GM12878 (cell line): ENCODE measurements at regions not wholly inside any gene's neighbourhood (a gene's known extent, or its start where the extent isn't known, plus 50 kb on each side); places are given as distances from the start of the nearest gene placed in this dataset.

Source experiments
- ATAC-seq: fragments of 200-7000 bp; cut with Tn5 transposase; 3 replicates; pipeline ENCODE4 v1.9.1; 2020; ENCODE audit warnings: mild to moderate bottlenecking, moderate library complexity
- BruUV-seq: library from RNA; stranded (reverse); fragments of 400-500 nt; replicated peaks from 2 replicates; lab custom pipeline; 2021; lab: Mats Ljungman, UMichigan
- CTCF ChIA-PET: fragments of 300-600 bp; sonication (Branson Sonifier 250); formaldehyde crosslinking; extraction: SDS; loops from one replicate; lab custom pipeline; 2021; ENCODE audit warnings: inconsistent platforms; lab: Yijun Ruan, JAX
- POLR2A ChIA-PET: fragments of 350-600 bp; formaldehyde crosslinking; extraction: SDS; loops from one replicate; lab custom pipeline; 2021; ENCODE audit warnings: inconsistent platforms; lab: Charles Lee
- RAD21 ChIA-PET: fragments of 300-600 bp; sonication (Branson Sonifier 250); formaldehyde crosslinking; loops from one replicate; lab custom pipeline; 2023; ENCODE audit warnings: antibody characterized with exemption; ENCODE audit not compliant: unreplicated experiment; lab: Charles Lee
- SMC1A ChIA-PET: fragments of 300-600 bp; sonication (Branson Sonifier 250); formaldehyde crosslinking; loops from one replicate; lab custom pipeline; 2023; ENCODE audit not compliant: unreplicated experiment, uncharacterized antibody; lab: Charles Lee
- DNase-seq: peaks from one replicate; pipeline ENCODE4 v3.0.0-alpha.2; 2011; ENCODE audit warnings: low read depth, low spot score
- FAIRE-seq: peaks from 3 replicates; lab custom pipeline; 2011; peaks lifted over from hg19 to GRCh38; lab: Jason Lieb, UNC
- H2AFZ ChIP-seq: 2 replicates; pipeline ENCODE4 v1.6.0; 2011; ENCODE audit warnings: low read depth, low read length, control low read depth; ENCODE audit not compliant: control insufficient read depth
- H3K27ac ChIP-seq: 2 replicates; pipeline ENCODE4 v1.5.1; 2011; ENCODE audit warnings: control low read depth; ENCODE audit not compliant: control insufficient read depth, insufficient read depth
- H3K27me3 ChIP-seq, 2 experiments: replicated peaks in 1 of 2; 2 replicates each; pipeline versions ENCODE4 v1.6.0 to v1.6.1; 2011; ENCODE audit warnings: low read length in 1 of 2; ENCODE audit not compliant: control insufficient read depth in 2 of 2, insufficient read depth in 2 of 2
- H3K36me3 ChIP-seq, 2 experiments: 2 replicates each; pipeline ENCODE4 v1.5.1; 2011; ENCODE audit warnings: low read length in 1 of 2; ENCODE audit not compliant: control insufficient read depth in 2 of 2, insufficient read depth in 2 of 2
- H3K4me1 ChIP-seq: 2 replicates; pipeline ENCODE4 v1.6.1; 2011; ENCODE audit warnings: mild to moderate bottlenecking, low read length, moderate library complexity, mixed read lengths; ENCODE audit not compliant: control insufficient read depth, insufficient read depth
- H3K4me2 ChIP-seq: 2 replicates; pipeline ENCODE4 v1.6.0; 2011; ENCODE audit warnings: control low read depth; ENCODE audit not compliant: control insufficient read depth, insufficient read depth
- H3K4me3 ChIP-seq: fragments of 200-600 bp; sonication (generic); 2 replicates; pipeline ENCODE4 v1.5.1; 2016
- H3K79me2 ChIP-seq: 2 replicates; pipeline ENCODE4 v1.6.0; 2011; ENCODE audit warnings: low read length; ENCODE audit not compliant: control insufficient read depth, insufficient read depth
- H3K9ac ChIP-seq: 2 replicates; pipeline ENCODE4 v1.8.0; 2011; ENCODE audit warnings: low read length, control low read depth, mixed read lengths; ENCODE audit not compliant: control insufficient read depth, insufficient read depth
- H3K9me3 ChIP-seq: replicated peaks from 3 replicates; pipeline ENCODE4 v1.5.1; 2011; ENCODE audit warnings: mild to moderate bottlenecking, low read length; ENCODE audit not compliant: control insufficient read depth, insufficient read depth
- H4K20me1 ChIP-seq: 2 replicates; pipeline ENCODE4 v1.6.0; 2011; ENCODE audit not compliant: control insufficient read depth, insufficient read depth
- BMI1 ChIP-seq: fragments of 450-650 bp; IDR thresholded peaks from 2 replicates; pipeline ENCODE4 v1.6.1; 2016; ENCODE audit warnings: mild to moderate bottlenecking, moderate library complexity, borderline replicate concordance
- FOXK2 ChIP-seq: fragments of 450-650 bp; IDR thresholded peaks from 2 replicates; pipeline ENCODE4 v1.6.1; 2017; ENCODE audit warnings: mild to moderate bottlenecking, moderate library complexity
- HDAC6 ChIP-seq: fragments of 200-600 bp; sonication (generic); IDR thresholded peaks from one replicate; pipeline ENCODE4 v1.8.0; 2017; ENCODE audit warnings: antibody characterized with exemption; ENCODE audit not compliant: unreplicated experiment
- IKZF2 ChIP-seq, 2 experiments: fragments of 450-650 bp; IDR thresholded peaks; 2 replicates each; pipeline ENCODE4 v1.6.1; 2017; ENCODE audit warnings: mild to moderate bottlenecking in 2 of 2, moderate library complexity in 2 of 2
- RB1 ChIP-seq: fragments of 450-650 bp; formaldehyde crosslinking; IDR thresholded peaks from 2 replicates; pipeline ENCODE4 v1.6.1; 2017; ENCODE audit warnings: mild to moderate bottlenecking, borderline replicate concordance
- SPI1 ChIP-seq: IDR thresholded peaks from 2 replicates; pipeline ENCODE4 v1.6.1; 2011; ENCODE audit warnings: low read depth, mild to moderate bottlenecking, low read length, moderate library complexity, borderline replicate concordance; ENCODE audit not compliant: insufficient read depth
- SRF ChIP-seq, 2 experiments: IDR thresholded peaks; 2 replicates each; pipeline ENCODE4 v1.6.1; 2011; ENCODE audit warnings: low read depth in 2 of 2, low read length in 2 of 2, mild to moderate bottlenecking in 1 of 2, moderate library complexity in 1 of 2
- TCF12 ChIP-seq: IDR thresholded peaks from 2 replicates; pipeline ENCODE4 v1.6.1; 2011; ENCODE audit warnings: low read depth, mild to moderate bottlenecking, low read length
- ZNF384 ChIP-seq: IDR thresholded peaks from 2 replicates; pipeline ENCODE4 v1.6.1; 2012; ENCODE audit warnings: low read depth, mild to moderate bottlenecking, low read length, improper control_type of control experiment, borderline replicate concordance
- WGBS: methylation state at CpG from one replicate; pipeline ENCODE4 v1.1.6; 2016; ENCODE audit warnings: low lambda C conversion rate; ENCODE audit not compliant: insufficient replicate concordance, insufficient coverage; ENCODE audit errors: missing lambda C conversion rate; 5-methylcytosine and 5-hydroxymethylcytosine counted together
- in situ Hi-C: fragments of 300-500 bp; cut with MboI; formaldehyde crosslinking; loops from 9 replicates; pipeline ENCODE4 v1.14.3; 2018; ENCODE audit warnings: mixed read lengths
- intact Hi-C: fragments of 100-400 bp; cut with micrococcal nuclease; formaldehyde crosslinking; loops from one replicate; pipeline ENCODE4 v1.14.2; 2022; ENCODE audit not compliant: unreplicated experiment
- TF ChIP-seq, protein P1 (sequence below): fragments of 450-650 bp; IDR thresholded peaks from 2 replicates; pipeline ENCODE4 v1.6.1; 2017; ENCODE audit warnings: mild to moderate bottlenecking, moderate library complexity
- TF ChIP-seq, protein P2 (sequence below): fragments of 450-650 bp; IDR thresholded peaks from 2 replicates; pipeline ENCODE4 v1.6.1; 2017; ENCODE audit warnings: borderline replicate concordance
- TF ChIP-seq, protein P3 (sequence below): fragments of 450-650 bp; formaldehyde crosslinking; IDR thresholded peaks from 2 replicates; pipeline ENCODE4 v1.4.0; 2020; ENCODE audit warnings: mild to moderate bottlenecking, moderate library complexity

DNA sequence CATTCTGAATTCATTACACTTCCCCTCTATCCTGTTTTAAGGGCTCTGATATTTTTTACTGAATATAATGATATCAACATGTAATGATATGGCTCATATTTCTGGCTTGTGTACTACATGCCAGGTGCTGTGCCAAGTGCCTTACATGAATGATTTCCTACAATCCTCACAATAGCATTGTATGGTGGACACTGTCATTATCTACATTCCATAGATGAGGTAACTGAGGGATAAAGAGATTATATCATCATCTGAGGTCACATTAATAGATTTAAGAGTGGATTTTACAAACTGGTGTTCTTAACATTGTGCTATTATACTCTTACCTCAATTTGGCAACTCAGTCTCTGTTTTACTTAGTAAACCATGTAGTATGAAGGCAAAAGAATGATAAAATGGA is 502.0 kb downstream of the LIG4 start (continued):
- TF ChIP-seq, protein P1, sequence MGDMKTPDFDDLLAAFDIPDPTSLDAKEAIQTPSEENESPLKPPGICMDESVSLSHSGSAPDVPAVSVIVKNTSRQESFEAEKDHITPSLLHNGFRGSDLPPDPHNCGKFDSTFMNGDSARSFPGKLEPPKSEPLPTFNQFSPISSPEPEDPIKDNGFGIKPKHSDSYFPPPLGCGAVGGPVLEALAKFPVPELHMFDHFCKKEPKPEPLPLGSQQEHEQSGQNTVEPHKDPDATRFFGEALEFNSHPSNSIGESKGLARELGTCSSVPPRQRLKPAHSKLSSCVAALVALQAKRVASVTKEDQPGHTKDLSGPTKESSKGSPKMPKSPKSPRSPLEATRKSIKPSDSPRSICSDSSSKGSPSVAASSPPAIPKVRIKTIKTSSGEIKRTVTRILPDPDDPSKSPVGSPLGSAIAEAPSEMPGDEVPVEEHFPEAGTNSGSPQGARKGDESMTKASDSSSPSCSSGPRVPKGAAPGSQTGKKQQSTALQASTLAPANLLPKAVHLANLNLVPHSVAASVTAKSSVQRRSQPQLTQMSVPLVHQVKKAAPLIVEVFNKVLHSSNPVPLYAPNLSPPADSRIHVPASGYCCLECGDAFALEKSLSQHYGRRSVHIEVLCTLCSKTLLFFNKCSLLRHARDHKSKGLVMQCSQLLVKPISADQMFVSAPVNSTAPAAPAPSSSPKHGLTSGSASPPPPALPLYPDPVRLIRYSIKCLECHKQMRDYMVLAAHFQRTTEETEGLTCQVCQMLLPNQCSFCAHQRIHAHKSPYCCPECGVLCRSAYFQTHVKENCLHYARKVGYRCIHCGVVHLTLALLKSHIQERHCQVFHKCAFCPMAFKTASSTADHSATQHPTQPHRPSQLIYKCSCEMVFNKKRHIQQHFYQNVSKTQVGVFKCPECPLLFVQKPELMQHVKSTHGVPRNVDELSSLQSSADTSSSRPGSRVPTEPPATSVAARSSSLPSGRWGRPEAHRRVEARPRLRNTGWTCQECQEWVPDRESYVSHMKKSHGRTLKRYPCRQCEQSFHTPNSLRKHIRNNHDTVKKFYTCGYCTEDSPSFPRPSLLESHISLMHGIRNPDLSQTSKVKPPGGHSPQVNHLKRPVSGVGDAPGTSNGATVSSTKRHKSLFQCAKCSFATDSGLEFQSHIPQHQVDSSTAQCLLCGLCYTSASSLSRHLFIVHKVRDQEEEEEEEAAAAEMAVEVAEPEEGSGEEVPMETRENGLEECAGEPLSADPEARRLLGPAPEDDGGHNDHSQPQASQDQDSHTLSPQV = no peak
- no peak for TF ChIP-seq BMI1
- TF ChIP-seq, protein P2, sequence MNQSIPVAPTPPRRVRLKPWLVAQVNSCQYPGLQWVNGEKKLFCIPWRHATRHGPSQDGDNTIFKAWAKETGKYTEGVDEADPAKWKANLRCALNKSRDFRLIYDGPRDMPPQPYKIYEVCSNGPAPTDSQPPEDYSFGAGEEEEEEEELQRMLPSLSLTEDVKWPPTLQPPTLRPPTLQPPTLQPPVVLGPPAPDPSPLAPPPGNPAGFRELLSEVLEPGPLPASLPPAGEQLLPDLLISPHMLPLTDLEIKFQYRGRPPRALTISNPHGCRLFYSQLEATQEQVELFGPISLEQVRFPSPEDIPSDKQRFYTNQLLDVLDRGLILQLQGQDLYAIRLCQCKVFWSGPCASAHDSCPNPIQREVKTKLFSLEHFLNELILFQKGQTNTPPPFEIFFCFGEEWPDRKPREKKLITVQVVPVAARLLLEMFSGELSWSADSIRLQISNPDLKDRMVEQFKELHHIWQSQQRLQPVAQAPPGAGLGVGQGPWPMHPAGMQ = no peak
- TF ChIP-seq IKZF2 (IDR thresholded peaks at IDR 0.05) = no peak
- TF ChIP-seq TCF12 = no peak
- no peak for TF ChIP-seq HDAC6

DNA sequence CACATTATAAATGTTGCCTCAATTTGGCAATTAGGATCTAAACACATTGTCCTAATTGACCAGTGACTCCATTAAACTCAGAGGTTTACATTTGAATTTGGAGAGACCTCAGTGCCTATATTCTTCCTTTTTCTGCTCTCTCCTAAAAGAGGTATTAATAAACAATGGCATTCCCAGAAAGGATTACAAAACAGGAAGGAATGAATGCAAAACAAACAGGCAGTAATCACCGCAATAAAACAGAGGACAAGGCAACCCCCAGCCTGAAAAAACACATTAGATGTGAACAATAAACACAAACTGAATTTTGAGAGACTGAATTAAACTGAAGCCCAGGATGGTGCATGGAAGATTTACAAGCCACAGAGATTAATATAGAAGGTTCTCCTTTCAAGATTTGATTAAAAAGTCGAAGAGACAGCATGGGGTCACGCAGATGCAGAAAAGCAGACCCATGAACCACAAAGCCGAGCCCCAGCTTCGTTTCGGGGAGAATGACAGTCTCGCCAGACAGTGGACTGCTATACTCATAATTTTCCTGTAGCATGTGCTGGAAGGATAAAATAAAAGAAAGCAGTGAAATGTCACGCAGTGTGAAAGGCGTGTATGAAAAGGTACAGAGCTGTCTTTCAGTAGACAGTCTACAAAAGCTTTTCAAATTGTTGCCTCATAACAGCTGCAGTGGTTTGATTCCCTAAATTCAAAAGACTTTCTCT is 503.0 kb downstream of the LIG4 start:
- Histone ChIP-seq H3K36me3 (no peaks in the 10 kb centered on the region), H3K4me3 (no peak overlapping the region), H4K20me1 (no peaks in the 10 kb centered on the region), H3K4me2 (no peak overlapping the region), H3K27me3 (no peaks in the 10 kb centered on the region), H3K9me3 (no peaks in the 10 kb centered on the region), H3K79me2 (no peaks in the 10 kb centered on the region), H3K27ac (no peak overlapping the region), H3K9ac (no peak overlapping the region), H2AFZ (no peak overlapping the region), H3K4me1 (no peaks in the 10 kb centered on the region)
- TF ChIP-seq, protein P3, sequence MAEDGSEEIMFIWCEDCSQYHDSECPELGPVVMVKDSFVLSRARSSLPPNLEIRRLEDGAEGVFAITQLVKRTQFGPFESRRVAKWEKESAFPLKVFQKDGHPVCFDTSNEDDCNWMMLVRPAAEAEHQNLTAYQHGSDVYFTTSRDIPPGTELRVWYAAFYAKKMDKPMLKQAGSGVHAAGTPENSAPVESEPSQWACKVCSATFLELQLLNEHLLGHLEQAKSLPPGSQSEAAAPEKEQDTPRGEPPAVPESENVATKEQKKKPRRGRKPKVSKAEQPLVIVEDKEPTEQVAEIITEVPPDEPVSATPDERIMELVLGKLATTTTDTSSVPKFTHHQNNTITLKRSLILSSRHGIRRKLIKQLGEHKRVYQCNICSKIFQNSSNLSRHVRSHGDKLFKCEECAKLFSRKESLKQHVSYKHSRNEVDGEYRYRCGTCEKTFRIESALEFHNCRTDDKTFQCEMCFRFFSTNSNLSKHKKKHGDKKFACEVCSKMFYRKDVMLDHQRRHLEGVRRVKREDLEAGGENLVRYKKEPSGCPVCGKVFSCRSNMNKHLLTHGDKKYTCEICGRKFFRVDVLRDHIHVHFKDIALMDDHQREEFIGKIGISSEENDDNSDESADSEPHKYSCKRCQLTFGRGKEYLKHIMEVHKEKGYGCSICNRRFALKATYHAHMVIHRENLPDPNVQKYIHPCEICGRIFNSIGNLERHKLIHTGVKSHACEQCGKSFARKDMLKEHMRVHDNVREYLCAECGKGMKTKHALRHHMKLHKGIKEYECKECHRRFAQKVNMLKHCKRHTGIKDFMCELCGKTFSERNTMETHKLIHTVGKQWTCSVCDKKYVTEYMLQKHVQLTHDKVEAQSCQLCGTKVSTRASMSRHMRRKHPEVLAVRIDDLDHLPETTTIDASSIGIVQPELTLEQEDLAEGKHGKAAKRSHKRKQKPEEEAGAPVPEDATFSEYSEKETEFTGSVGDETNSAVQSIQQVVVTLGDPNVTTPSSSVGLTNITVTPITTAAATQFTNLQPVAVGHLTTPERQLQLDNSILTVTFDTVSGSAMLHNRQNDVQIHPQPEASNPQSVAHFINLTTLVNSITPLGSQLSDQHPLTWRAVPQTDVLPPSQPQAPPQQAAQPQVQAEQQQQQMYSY = no peak
- TF ChIP-seq, protein P2 = no peak
- TF ChIP-seq RB1 = no peak
- no peak for TF ChIP-seq ZNF384
- TF ChIP-seq SRF (IDR thresholded peaks at IDR 0.05; ENCODE audit: low read depth in 2 of 2, low read length in 2 of 2) = no peak
- no peak for TF ChIP-seq SPI1
- TF ChIP-seq FOXK2 = no peak
- ChIA-PET POLR2A (no interaction called here), SMC1A (no interaction called here), CTCF (no interaction called here), RAD21 (no interaction called here)
- WGBS = 24% methylated on average over 9 of the region's 9 CpGs
- no peak for FAIRE-seq
- in situ Hi-C loops (no loop called here), intact Hi-C loops (no loop called here)
- no TSS peak for BruUV-seq
- no peak for DNase-seq
- ATAC-seq = no peak
